OCI-LY1 (cell line): ENCODE measurements at regions not wholly inside any gene's neighbourhood (a gene's known extent, or its start where the extent isn't known, plus 50 kb on each side); places are given as distances from the start of the nearest gene placed in this dataset.

Source experiments
- CTCF ChIP-seq: fragments of 200-600 bp; sonication (generic), shearing (Covaris generic); IDR thresholded peaks from 2 replicates; pipeline ENCODE4 v1.5.1; 2017; ENCODE audit warnings: mild to moderate bottlenecking, antibody characterized with exemption, low read length, moderate library complexity, mixed read lengths
- EZH2 ChIP-seq: fragments of 200-600 bp; sonication (generic), shearing (Covaris generic); IDR thresholded peaks from 2 replicates; pipeline ENCODE4 v1.8.0; 2017; ENCODE audit warnings: borderline replicate concordance, mixed run types, mild to moderate bottlenecking, antibody characterized with exemption, low read length, moderate library complexity, mixed read lengths

- TF ChIP-seq CTCF (no peak), EZH2 (no peak)
Observed at GRCh38 chr16:51039638-51040331, 111.3 kb downstream of the SALL1 start.
